Panc1 (cell line): ENCODE measurements at regions not wholly inside any gene's neighbourhood (a gene's known extent, or its start where the extent isn't known, plus 50 kb on each side); places are given as distances from the start of the nearest gene placed in this dataset.

Experiments
- ATAC-seq: fragments of 200-7000 bp; cut with Tn5 transposase; 2 replicates; pipeline ENCODE4 v1.9.1; 2020; ENCODE audit warnings: mild to moderate bottlenecking, moderate library complexity
- BruUV-seq: library from RNA; stranded (reverse); fragments of 400-500 nt; replicated peaks from 2 replicates; lab custom pipeline; 2021; lab: Mats Ljungman, UMichigan
- CTCF ChIA-PET: fragments of 300-600 bp; sonication (Branson Sonifier 250); formaldehyde crosslinking; loops from one replicate; lab custom pipeline; 2022; ENCODE audit warnings: antibody characterized with exemption; lab: Charles Lee
- POLR2A ChIA-PET: fragments of 300-600 bp; sonication (Branson Sonifier 250); formaldehyde crosslinking; loops from one replicate; lab custom pipeline; 2022; ENCODE audit warnings: antibody characterized with exemption; lab: Charles Lee
- DNase-seq: peaks from one replicate; pipeline ENCODE4 v3.0.0-alpha.2; 2010; ENCODE audit warnings: low read depth, low spot score
- H3K27ac ChIP-seq: 2 replicates; pipeline ENCODE4 v1.5.1; 2011; ENCODE audit warnings: mild to moderate bottlenecking, low read length, inconsistent platforms
- H3K27me3 ChIP-seq: fragments of 200-500 bp; sonication (Bioruptor generic); 2 replicates; pipeline ENCODE4 v1.6.0; 2014; ENCODE audit warnings: low read length, inconsistent platforms; ENCODE audit not compliant: control insufficient read depth, insufficient read depth
- H3K36me3 ChIP-seq: fragments of 200-500 bp; sonication (Bioruptor generic); 2 replicates; pipeline ENCODE4 v1.5.1; 2014; ENCODE audit warnings: inconsistent platforms, mild to moderate bottlenecking, low read length, moderate library complexity; ENCODE audit not compliant: control insufficient read depth, insufficient read depth
- H3K4me1 ChIP-seq: 2 replicates; pipeline ENCODE4 v1.5.1; 2011; ENCODE audit warnings: inconsistent platforms, mild to moderate bottlenecking, low read length, moderate library complexity; ENCODE audit not compliant: control insufficient read depth, insufficient read depth
- H3K4me3 ChIP-seq, 2 experiments: 2 replicates each; pipeline ENCODE4 v1.5.1; 2011 to 2012; ENCODE audit warnings: low read depth in 2 of 2, low read length in 2 of 2, mild to moderate bottlenecking in 2 of 2, inconsistent platforms in 1 of 2, moderate library complexity in 1 of 2
- H3K9me3 ChIP-seq: fragments of 200-500 bp; sonication (Bioruptor generic); 2 replicates; pipeline ENCODE4 v1.5.1; 2014; ENCODE audit warnings: low read depth, mild to moderate bottlenecking, inconsistent platforms, low read length, moderate library complexity; ENCODE audit not compliant: control insufficient read depth, insufficient read depth
- CTCF ChIP-seq: fragments of 450-650 bp; IDR thresholded peaks from 2 replicates; pipeline ENCODE4 v1.5.1; 2017; ENCODE audit warnings: mild to moderate bottlenecking
- POLR2AphosphoS5 ChIP-seq: IDR thresholded peaks from 2 replicates; pipeline ENCODE4 v1.6.1; 2012; ENCODE audit warnings: mild to moderate bottlenecking, low read depth, low read length, moderate library complexity
- REST ChIP-seq, 2 experiments: IDR thresholded peaks; 2 replicates each; pipeline ENCODE4 v1.6.1; 2011 to 2012; ENCODE audit warnings: low read depth in 2 of 2, control low read depth in 1 of 2, low read length in 1 of 2, mild to moderate bottlenecking in 1 of 2, moderate library complexity in 1 of 2; ENCODE audit not compliant: insufficient read depth in 1 of 2
- SIN3A ChIP-seq: IDR thresholded peaks from 2 replicates; pipeline ENCODE4 v1.6.1; 2012; ENCODE audit warnings: low read depth, mild to moderate bottlenecking, low read length, moderate library complexity, borderline replicate concordance; ENCODE audit not compliant: insufficient read depth
- TCF7L2 ChIP-seq: IDR thresholded peaks from 2 replicates; pipeline ENCODE4 v1.6.1; 2011; ENCODE audit warnings: mild to moderate bottlenecking, low read depth, low read length, inconsistent platforms
- in situ Hi-C: cut with HindIII; loops from 2 replicates; pipeline ENCODE4 v1.10.0; 2016; ENCODE audit warnings: low sequenced_read_pairs, low pct_unique_long_range_greater_than_20kb
- intact Hi-C: fragments of 100-400 bp; cut with micrococcal nuclease; formaldehyde crosslinking; loops from one replicate; pipeline ENCODE4 v1.10.0; 2022; ENCODE audit not compliant: unreplicated experiment

- DNase-seq (no peak), ATAC-seq (no peak)
- TF ChIP-seq REST (IDR thresholded peaks at IDR 0.05; ENCODE audit: insufficient read depth in 1 of 2, low read depth in 2 of 2, low read length in 1 of 2) (no peak), POLR2AphosphoS5 (no peak), SIN3A (no peak), TCF7L2 (no peak), CTCF (no peak)
- Histone ChIP-seq H3K27me3 (no peaks in the 10 kb centered on the region), H3K4me1 (no peaks in the 10 kb centered on the region; the same call in 1 of the 2 replicates), H3K27ac (no peak overlapping the region), H3K9me3 (no peaks in the 10 kb centered on the region), H3K36me3 (no peaks in the 10 kb centered on the region), H3K4me3 (no peak overlapping the region)
- intact Hi-C loops (no loop called here), in situ Hi-C loops (no loop called here)
- ChIA-PET POLR2A (no interaction called here), CTCF (no interaction called here)
- no TSS peak for BruUV-seq
Observed at GRCh38 chr4:120005527-120005926, 61.1 kb downstream of the MAD2L1 start.

- Histone ChIP-seq H3K36me3 (no peaks in the 10 kb centered on the region), H3K4me1 (no peaks in the 10 kb centered on the region; the same call in 1 of the 2 replicates), H3K27ac (no peak overlapping the region), H3K9me3 (no peaks in the 10 kb centered on the region), H3K4me3 (no peak overlapping the region), H3K27me3 (no peaks in the 10 kb centered on the region)
- no peak for TF ChIP-seq TCF7L2
- TF ChIP-seq REST (IDR thresholded peaks at IDR 0.05; ENCODE audit: insufficient read depth in 1 of 2, low read depth in 2 of 2, low read length in 1 of 2) = no peak
- TF ChIP-seq SIN3A = no peak
- TF ChIP-seq POLR2AphosphoS5 = no peak
- no peak for TF ChIP-seq CTCF
- ChIA-PET POLR2A (no interaction called here), CTCF (no interaction called here)
- DNase-seq (no peak), ATAC-seq (no peak)
- BruUV-seq = no TSS peak
- intact Hi-C loops = no loop called here
- in situ Hi-C loops = no loop called here
Observed at GRCh38 chr4:120005076-120005475, 61.6 kb downstream of the MAD2L1 start.
